ENCODE measurements at regions not wholly inside any gene's neighbourhood (a gene's known extent, or its start where the extent isn't known, plus 50 kb on each side); places are given as distances from the start of the nearest gene placed in this dataset.
A peak's percentile ranks its signal among the peaks of the same experiment; 100 is the strongest.

DNA sequence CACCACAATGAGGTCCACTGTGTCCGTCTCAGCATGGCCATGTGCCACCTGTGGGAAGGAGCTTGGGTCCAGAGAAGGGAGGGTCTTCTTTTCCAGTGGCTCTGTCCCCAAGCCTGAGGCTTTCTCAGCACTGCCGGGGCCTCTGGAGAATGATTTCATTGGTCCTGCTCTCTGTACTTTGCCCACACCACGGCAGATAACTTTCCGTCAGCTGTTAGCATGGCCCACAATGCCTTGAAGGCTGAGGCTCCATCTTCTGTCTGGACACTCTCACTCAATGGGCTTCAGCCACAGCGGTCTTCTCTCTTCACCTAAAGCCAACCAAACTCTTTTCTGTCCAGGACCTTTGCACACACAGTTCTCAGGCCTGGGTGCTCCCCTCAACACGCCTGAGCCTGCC, 192.5 kb downstream of the CXCL12 start:
- Histone ChIP-seq H3K23ac (ENCODE audit: low read depth, low read length, poor library complexity) (no peak overlapping the region), H3K27ac (replicated peaks; ENCODE audit: low read length) (no peak overlapping the region), H2BK5ac (ENCODE audit: low read length) (no peak overlapping the region), H2BK12ac (ENCODE audit: low read length) (no peak overlapping the region), H2AFZ (ENCODE audit: low read length) (no peak overlapping the region), H2AK5ac (ENCODE audit: low read depth, low read length) (no peak overlapping the region), H4K91ac (ENCODE audit: low read depth, low read length, poor library complexity) (no peak overlapping the region), H3K14ac (ENCODE audit: low read length) (no peak overlapping the region), H3K36me3 (replicated peaks in 1 of 2; ENCODE audit: control insufficient read depth in 2 of 2, insufficient read depth in 2 of 2, low read length in 2 of 2) (no peaks in the 10 kb centered on the region), H3K4me3 (ENCODE audit: low read length in 2 of 2) (no peak overlapping the region), H3K9me3 (replicated peaks in 1 of 2; ENCODE audit: control insufficient read depth in 2 of 2, insufficient read depth in 1 of 2, low read depth in 1 of 2, low read length in 2 of 2) (no peaks in the 10 kb centered on the region), H2BK120ac (ENCODE audit: low read depth, low read length) (no peak overlapping the region), H3K9ac (ENCODE audit: low read depth, low read length, poor library complexity) (no peak overlapping the region), H2BK15ac (ENCODE audit: low read length) (no peak overlapping the region), H3K27me3 (ENCODE audit: control insufficient read depth in 3 of 3, insufficient read depth in 3 of 3, low read depth in 1 of 3, low read length in 3 of 3) (no peaks in the 10 kb centered on the region), H3K4ac (ENCODE audit: low read length) (no peak overlapping the region), H3K4me2 (ENCODE audit: insufficient read depth, low read length, poor library complexity, severe bottlenecking) (no peak overlapping the region), H4K8ac (ENCODE audit: low read depth, low read length) (no peak overlapping the region), H3K18ac (ENCODE audit: low read length) (no peak overlapping the region), H3K79me1 (ENCODE audit: low read depth, low read length) (no peaks in the 10 kb centered on the region), H3K4me1 (ENCODE audit: control insufficient read depth in 2 of 2, insufficient read depth in 1 of 2, low read depth in 1 of 2, low read length in 2 of 2) (peaks cover 0 to 1% of the 10 kb centered on the region in 2 donors)
- no CpG with 5 or more reads among the region's 6 CpGs for WGBS, 2 donors (ENCODE audit: extremely low coverage in 2 of 2, insufficient read length in 2 of 2, insufficient replicate concordance in 1 of 2)
- DNase-seq (ENCODE audit: low spot score), result no peak

- no peaks in the 10 kb centered on the region for H3K36me3 ChIP-seq (replicated peaks in 1 of 2; ENCODE audit: control insufficient read depth in 2 of 2, insufficient read depth in 2 of 2, low read length in 2 of 2)
- H3K27me3 ChIP-seq (ENCODE audit: control insufficient read depth in 3 of 3, insufficient read depth in 3 of 3, low read depth in 1 of 3, low read length in 3 of 3), result no peaks in the 10 kb centered on the region
- no peak overlapping the region for H3K27ac ChIP-seq (replicated peaks; ENCODE audit: low read length)
- DNase-seq (ENCODE audit: low spot score), result no peak
- H3K4ac ChIP-seq (ENCODE audit: low read length), result no peak overlapping the region
- H3K14ac ChIP-seq (ENCODE audit: low read length), result no peak overlapping the region
- no peak overlapping the region for H3K4me2 ChIP-seq (ENCODE audit: insufficient read depth, low read length, poor library complexity, severe bottlenecking)
- peaks cover 0 to 1% of the 10 kb centered on the region in 2 donors for H3K4me1 ChIP-seq (ENCODE audit: control insufficient read depth in 2 of 2, insufficient read depth in 1 of 2, low read depth in 1 of 2, low read length in 2 of 2)
- H2AK5ac ChIP-seq (ENCODE audit: low read depth, low read length), result no peak overlapping the region
- H3K4me3 ChIP-seq (ENCODE audit: low read length in 2 of 2), result no peak overlapping the region
- H2BK15ac ChIP-seq (ENCODE audit: low read length), result no peak overlapping the region
- H4K91ac ChIP-seq (ENCODE audit: low read depth, low read length, poor library complexity), result no peak overlapping the region
- no peaks in the 10 kb centered on the region for H3K9me3 ChIP-seq (replicated peaks in 1 of 2; ENCODE audit: control insufficient read depth in 2 of 2, insufficient read depth in 1 of 2, low read depth in 1 of 2, low read length in 2 of 2)
- no peak overlapping the region for H2AFZ ChIP-seq (ENCODE audit: low read length)
- no peak overlapping the region for H3K9ac ChIP-seq (ENCODE audit: low read depth, low read length, poor library complexity)
- H3K23ac ChIP-seq (ENCODE audit: low read depth, low read length, poor library complexity), result no peak overlapping the region
- no peak overlapping the region for H3K18ac ChIP-seq (ENCODE audit: low read length)
- no peak overlapping the region for H4K8ac ChIP-seq (ENCODE audit: low read depth, low read length)
- H2BK5ac ChIP-seq (ENCODE audit: low read length), result no peak overlapping the region
- no peaks in the 10 kb centered on the region for H3K79me1 ChIP-seq (ENCODE audit: low read depth, low read length)
- H2BK120ac ChIP-seq (ENCODE audit: low read depth, low read length), result no peak overlapping the region
- H2BK12ac ChIP-seq (ENCODE audit: low read length), result no peak overlapping the region
Observed at GRCh38 chr10:44190541-44190940, 194.4 kb downstream of the CXCL12 start.

DNA sequence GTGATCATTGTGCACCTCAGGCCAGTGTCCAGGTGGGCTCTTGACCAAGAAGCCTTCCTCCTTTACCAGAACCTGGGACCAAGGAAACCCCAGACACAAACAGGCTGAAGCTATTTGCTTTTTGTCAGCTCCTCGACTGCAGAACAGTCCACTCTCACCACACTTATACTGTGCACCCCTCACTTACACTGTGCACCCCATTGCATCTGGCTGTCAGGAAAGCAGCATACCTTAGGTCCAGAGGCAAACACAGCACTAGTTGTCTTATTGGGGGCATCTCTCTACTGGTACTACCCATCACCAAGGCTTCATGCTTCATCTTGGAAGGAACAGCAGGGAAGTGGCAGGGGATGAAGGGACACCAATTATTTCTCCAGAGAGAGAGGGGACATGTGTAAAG, 198.1 kb downstream of the CXCL12 start:
- Histone ChIP-seq H3K4me2 (ENCODE audit: insufficient read depth, low read length, poor library complexity, severe bottlenecking) (no peak overlapping the region), H3K79me1 (ENCODE audit: low read depth, low read length) (no peaks in the 10 kb centered on the region), H3K18ac (ENCODE audit: low read length) (peak overlapping the region; percentile 3), H3K27ac (replicated peaks; ENCODE audit: low read length) (no peak overlapping the region), H2AFZ (ENCODE audit: low read length) (no peak overlapping the region), H3K14ac (ENCODE audit: low read length) (no peak overlapping the region), H2BK15ac (ENCODE audit: low read length) (no peak overlapping the region), H3K4me3 (ENCODE audit: low read length in 2 of 2) (no peak overlapping the region), H3K36me3 (replicated peaks in 1 of 2; ENCODE audit: control insufficient read depth in 2 of 2, insufficient read depth in 2 of 2, low read length in 2 of 2) (no peaks in the 10 kb centered on the region), H2BK5ac (ENCODE audit: low read length) (no peak overlapping the region), H3K9me3 (replicated peaks in 1 of 2; ENCODE audit: control insufficient read depth in 2 of 2, insufficient read depth in 1 of 2, low read depth in 1 of 2, low read length in 2 of 2) (no peaks in the 10 kb centered on the region), H2AK5ac (ENCODE audit: low read depth, low read length) (no peak overlapping the region), H2BK120ac (ENCODE audit: low read depth, low read length) (no peak overlapping the region), H3K4me1 (ENCODE audit: control insufficient read depth in 2 of 2, insufficient read depth in 1 of 2, low read depth in 1 of 2, low read length in 2 of 2) (no peaks in the 10 kb centered on the region), H3K4ac (ENCODE audit: low read length) (no peak overlapping the region), H2BK12ac (ENCODE audit: low read length) (no peak overlapping the region), H3K23ac (ENCODE audit: low read depth, low read length, poor library complexity) (no peak overlapping the region), H3K27me3 (ENCODE audit: control insufficient read depth in 3 of 3, insufficient read depth in 3 of 3, low read depth in 1 of 3, low read length in 3 of 3) (no peaks in the 10 kb centered on the region), H3K9ac (ENCODE audit: low read depth, low read length, poor library complexity) (no peak overlapping the region), H4K91ac (ENCODE audit: low read depth, low read length, poor library complexity) (no peak overlapping the region), H4K8ac (ENCODE audit: low read depth, low read length) (no peak overlapping the region)
- DNase-seq (ENCODE audit: low spot score), result no peak
- WGBS, 2 donors (ENCODE audit: extremely low coverage in 2 of 2, insufficient read length in 2 of 2, insufficient replicate concordance in 1 of 2), result no CpG with 5 or more reads among the region's 1 CpG

DNA sequence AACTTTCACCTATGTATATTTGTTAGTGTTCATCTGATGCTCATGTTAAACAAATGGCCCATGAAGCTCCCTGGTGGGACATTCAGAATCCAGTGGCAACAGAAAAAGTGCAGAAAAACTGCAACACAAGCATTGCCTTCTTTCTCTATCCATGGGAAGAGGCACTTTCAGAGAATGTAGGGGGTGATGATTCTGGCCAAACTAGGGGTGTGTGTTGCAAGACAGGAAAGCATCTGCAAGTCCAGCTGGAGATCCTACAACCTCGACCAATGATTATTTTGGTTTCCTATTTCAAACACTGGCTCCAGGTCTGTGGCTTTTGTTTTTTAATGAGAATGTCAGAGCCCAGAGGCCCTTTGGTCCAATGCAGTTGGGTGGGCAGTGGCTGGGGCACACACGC, 198.7 kb downstream of the CXCL12 start:
- no peak overlapping the region for H2BK5ac ChIP-seq (ENCODE audit: low read length)
- no peak overlapping the region for H4K91ac ChIP-seq (ENCODE audit: low read depth, low read length, poor library complexity)
- no peak overlapping the region for H2AFZ ChIP-seq (ENCODE audit: low read length)
- H2AK5ac ChIP-seq (ENCODE audit: low read depth, low read length), result no peak overlapping the region
- H3K4me3 ChIP-seq (ENCODE audit: low read length in 2 of 2), result no peak overlapping the region
- H3K79me1 ChIP-seq (ENCODE audit: low read depth, low read length), result no peaks in the 10 kb centered on the region
- H3K18ac ChIP-seq (ENCODE audit: low read length), result no peak overlapping the region
- H2BK15ac ChIP-seq (ENCODE audit: low read length), result no peak overlapping the region
- no peak overlapping the region for H3K4ac ChIP-seq (ENCODE audit: low read length)
- no peak overlapping the region for H2BK120ac ChIP-seq (ENCODE audit: low read depth, low read length)
- H3K9me3 ChIP-seq (replicated peaks in 1 of 2; ENCODE audit: control insufficient read depth in 2 of 2, insufficient read depth in 1 of 2, low read depth in 1 of 2, low read length in 2 of 2), result no peaks in the 10 kb centered on the region
- DNase-seq (ENCODE audit: low spot score), result no peak
- no peak overlapping the region for H4K8ac ChIP-seq (ENCODE audit: low read depth, low read length)
- no CpG with 5 or more reads among the region's 2 CpGs for WGBS, 2 donors (ENCODE audit: extremely low coverage in 2 of 2, insufficient read length in 2 of 2, insufficient replicate concordance in 1 of 2)
- H3K9ac ChIP-seq (ENCODE audit: low read depth, low read length, poor library complexity), result no peak overlapping the region
- no peak overlapping the region for H2BK12ac ChIP-seq (ENCODE audit: low read length)
- H3K4me1 ChIP-seq (ENCODE audit: control insufficient read depth in 2 of 2, insufficient read depth in 1 of 2, low read depth in 1 of 2, low read length in 2 of 2), result no peaks in the 10 kb centered on the region
- H3K27ac ChIP-seq (replicated peaks; ENCODE audit: low read length), result no peak overlapping the region
- no peak overlapping the region for H3K23ac ChIP-seq (ENCODE audit: low read depth, low read length, poor library complexity)
- no peak overlapping the region for H3K14ac ChIP-seq (ENCODE audit: low read length)
- no peaks in the 10 kb centered on the region for H3K27me3 ChIP-seq (ENCODE audit: control insufficient read depth in 3 of 3, insufficient read depth in 3 of 3, low read depth in 1 of 3, low read length in 3 of 3)
- H3K36me3 ChIP-seq (replicated peaks in 1 of 2; ENCODE audit: control insufficient read depth in 2 of 2, insufficient read depth in 2 of 2, low read length in 2 of 2), result no peaks in the 10 kb centered on the region
- no peak overlapping the region for H3K4me2 ChIP-seq (ENCODE audit: insufficient read depth, low read length, poor library complexity, severe bottlenecking)
